Umbilical cord (tissue), 1 donor: ENCODE measurements at regions not wholly inside any gene's neighbourhood (a gene's known extent, or its start where the extent isn't known, plus 50 kb on each side); places are given as distances from the start of the nearest gene placed in this dataset.

Source experiments
- DNase-seq: peaks from one replicate; pipeline ENCODE4 v3.0.0-alpha.2; 2015; ENCODE audit warnings: low spot score

GRCh38 chr2:21947046-21947445, 823.3 kb downstream of the TDRD15 start:
- no peak for DNase-seq

DNA sequence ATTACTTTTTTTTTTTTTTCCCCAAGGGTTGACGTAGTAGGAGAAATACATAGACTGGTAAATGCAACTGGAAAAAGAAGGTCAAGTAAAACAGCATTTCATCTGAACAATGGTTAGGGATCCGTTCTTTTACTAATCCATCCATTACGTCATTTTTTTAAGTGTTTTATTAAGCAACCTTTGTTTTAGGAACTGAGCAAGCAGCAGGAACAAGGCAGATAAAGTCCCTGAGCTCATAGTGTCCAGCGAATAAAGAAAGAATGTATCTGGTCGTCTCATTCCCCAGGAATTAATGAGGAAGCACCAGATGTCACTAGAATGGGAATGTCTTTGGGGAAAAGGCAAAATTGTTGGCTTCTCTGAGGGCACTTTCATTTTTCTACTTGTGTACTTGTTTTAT, 842.4 kb downstream of the TDRD15 start:
- peak; percentile 14 for DNase-seq

GRCh38 chr2:21970971-21971370, 847.2 kb downstream of the TDRD15 start:
- no peak for DNase-seq

DNA sequence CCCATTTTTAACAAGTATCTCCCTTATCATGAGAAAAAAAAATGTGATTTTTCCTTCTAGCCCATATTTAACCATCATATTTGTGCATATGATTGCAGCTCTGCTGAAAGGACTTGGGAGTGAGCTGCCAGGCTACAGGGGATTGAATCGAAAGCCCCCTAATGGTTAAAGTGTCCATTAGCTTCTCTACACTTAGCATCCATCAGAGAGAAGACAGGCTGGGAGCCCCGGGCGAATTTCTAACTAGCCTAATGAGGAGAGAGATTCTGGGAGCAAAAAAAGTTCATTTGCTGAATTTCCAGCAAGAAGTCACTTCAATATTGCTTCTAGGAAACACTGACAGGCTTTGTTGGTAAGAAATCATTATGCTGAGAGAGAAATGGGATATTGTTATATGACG, 848.8 kb downstream of the TDRD15 start:
- DNase-seq = no peak

DNA sequence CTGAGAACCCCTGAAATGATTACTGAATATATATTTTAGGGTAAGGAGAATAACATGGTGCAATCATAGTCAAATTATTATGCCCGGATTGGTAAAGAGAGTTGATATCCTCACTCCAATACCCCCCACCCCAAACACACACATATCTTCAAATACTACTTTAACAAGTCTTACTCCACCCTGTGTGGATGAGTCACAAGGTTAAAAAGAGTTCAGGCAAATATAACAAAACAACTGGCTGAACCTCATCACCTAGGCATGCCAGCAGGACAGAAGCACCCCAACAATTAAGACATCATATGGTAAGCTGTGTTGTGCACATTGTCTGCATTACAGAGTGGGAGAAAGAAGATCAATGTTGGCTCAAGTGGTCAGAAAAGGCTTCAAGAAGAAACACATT, 857.4 kb downstream of the TDRD15 start:
- peak; percentile 11 for DNase-seq

GRCh38 chr2:21993002-21993401, 869.2 kb downstream of the TDRD15 start:
- no peak for DNase-seq

GRCh38 chr2:21996339-21996738, 872.6 kb downstream of the TDRD15 start:
- DNase-seq = no peak

DNA sequence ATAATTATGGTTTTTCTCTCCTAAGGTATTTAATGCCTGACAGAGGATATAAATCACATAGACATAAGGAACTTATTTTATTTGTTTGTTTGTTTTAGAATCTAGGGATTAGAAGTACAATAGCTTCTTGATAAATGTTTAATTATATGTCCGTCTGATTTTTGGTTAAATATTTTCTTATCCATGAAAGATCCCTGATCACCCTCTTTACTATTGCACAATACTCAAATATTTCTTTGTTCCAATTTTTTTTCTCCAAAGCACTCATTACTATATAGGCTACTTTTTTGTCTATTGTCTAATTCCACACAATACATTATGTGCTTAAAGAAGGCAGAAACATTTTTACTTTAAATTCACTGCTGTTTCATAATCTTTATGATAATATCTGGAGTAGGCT, 875.8 kb downstream of the TDRD15 start:
- DNase-seq = no peak

DNA sequence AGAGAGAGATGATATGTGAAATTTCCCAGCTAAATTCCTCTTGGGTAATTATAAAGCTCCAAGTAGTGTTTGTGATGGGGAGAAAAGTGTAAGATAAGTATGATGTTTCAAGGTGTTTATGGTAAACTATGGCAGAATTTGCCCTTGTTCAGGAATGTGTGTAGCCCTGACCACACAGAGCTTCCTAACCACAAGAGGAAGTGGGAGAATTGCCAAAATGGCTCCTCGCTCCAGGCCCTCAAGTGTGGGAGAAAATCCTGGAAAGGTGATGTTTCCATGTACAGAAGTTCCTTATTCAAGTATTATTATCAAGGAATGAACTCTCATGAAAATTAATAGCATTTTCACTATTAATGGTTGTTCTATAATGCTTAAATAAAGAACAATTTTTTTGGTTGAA, 878.3 kb downstream of the TDRD15 start:
- no peak for DNase-seq

DNA sequence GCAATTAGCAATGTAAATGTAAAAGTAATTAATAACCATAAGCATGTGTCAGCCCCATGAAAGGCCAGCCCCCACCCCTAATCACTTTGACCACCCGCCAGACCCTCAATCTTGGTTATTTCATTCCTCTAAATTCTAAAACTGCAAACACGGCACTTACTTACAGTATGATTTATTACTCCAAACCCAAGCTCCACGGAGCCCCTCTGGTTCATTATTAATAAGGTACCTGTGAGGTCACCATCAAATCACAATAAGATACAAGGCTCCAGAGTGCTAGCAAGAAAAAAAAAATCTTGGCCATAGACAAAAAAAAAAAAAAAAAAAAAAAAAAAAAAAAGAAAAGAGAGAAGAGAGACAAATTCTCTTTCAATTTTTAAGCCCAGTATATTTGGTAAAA, 879.5 kb downstream of the TDRD15 start:
- no peak for DNase-seq

GRCh38 chr2:22011048-22011447, 887.3 kb downstream of the TDRD15 start:
- DNase-seq = no peak

- no peak for DNase-seq
Observed at GRCh38 chr2:22020091-22020742, 896.4 kb downstream of the TDRD15 start.

DNA sequence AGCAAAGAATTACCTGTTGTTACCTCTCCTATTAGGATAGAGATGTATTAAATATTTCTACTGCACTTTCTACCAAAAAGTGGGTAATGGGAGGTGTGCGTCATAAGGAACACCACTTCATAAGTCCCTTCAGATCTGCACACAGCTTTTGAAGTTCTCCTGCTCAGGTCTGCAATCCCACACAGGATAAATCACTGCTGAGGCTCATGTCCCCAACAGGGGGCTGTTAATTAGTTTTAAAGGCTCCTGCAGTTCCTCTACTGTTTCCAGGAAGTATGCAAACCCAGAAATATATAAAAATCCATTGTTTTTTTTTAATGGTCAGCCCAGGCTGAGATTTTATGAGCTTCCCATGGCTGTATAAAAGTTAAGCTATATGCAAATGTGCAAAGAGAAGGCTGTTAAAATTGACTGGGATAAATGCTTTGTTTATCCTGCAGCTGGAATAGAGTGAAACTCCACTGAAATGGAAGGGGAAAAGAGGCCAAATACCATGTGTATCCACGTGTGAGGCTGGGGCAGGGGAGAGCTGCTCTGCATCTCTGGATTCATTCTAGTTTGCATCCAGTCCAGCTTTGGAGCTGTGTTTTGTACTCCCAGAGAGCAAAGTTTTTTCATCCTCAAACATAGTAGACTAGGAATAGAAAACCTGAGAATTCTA, 903.7 kb downstream of the TDRD15 start:
- DNase-seq = peak; percentile 2

- DNase-seq = peak; percentile 83
Observed at GRCh38 chr2:22035361-22035830, 911.6 kb downstream of the TDRD15 start.

- peak; percentile 67 for DNase-seq
Observed at GRCh38 chr2:22037274-22037673, 913.5 kb downstream of the TDRD15 start.

DNA sequence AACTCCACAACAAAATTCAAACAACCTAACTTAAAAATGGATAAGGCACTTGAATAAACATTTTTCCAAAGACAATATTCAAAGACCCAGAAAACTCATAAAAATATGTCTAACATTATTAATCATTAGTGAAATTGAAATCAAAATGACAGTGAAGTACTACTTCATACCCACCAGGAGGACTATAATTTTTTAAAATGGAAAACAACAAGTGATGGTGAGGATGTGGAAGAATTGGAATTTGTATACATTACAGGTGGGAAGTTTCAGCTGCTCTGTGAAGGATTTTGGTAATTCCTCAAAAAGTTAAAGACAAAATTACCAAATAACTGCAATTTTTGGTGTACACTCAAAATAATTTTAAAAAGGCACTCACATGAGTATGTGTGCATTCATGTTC, 920.0 kb downstream of the TDRD15 start:
- DNase-seq = no peak

DNA sequence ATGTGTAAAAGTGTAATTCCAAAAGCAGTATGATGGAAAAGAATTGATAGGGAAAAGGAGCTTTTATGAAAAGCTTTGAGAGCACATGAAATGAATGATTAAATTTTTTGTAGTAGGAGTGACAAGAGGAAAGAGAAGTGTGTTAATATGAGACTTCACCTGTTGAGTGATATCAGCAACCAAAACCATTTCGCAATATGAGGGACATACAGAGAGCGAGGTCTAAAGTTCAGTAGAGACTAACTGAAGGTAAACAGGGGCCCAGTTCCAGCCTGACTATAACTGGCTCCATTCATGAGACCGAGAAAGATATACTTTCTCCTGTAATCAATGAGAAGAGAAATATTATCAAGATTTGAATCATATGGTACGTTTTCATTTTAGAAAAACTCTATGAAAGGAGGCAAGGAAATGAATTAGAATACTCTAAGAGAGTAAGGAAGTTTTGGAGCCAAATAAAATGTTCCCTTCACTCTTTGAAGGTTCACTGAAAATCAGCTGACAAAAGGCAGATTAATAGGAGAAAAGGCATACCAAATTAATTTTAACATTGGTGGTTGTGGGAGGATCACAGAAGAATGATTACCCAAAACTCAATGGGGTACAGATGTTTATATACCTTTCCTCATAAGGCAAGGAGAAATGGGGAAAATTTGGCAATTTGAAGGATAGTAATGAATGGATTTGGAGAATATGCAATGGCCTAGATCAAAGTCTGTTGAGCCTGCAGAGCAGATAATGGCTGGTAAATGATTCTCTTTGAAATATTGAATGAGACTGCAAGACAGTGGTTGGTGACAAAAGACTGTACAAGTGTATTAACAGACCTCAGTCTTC, 932.2 kb downstream of the TDRD15 start:
- DNase-seq = no peak

GRCh38 chr2:22056621-22057132, 932.9 kb downstream of the TDRD15 start:
- DNase-seq = no peak

GRCh38 chr2:22062679-22063078, 938.9 kb downstream of the TDRD15 start:
- no peak for DNase-seq

GRCh38 chr2:22076454-22076853, 952.7 kb downstream of the TDRD15 start:
- no peak for DNase-seq

- no peak for DNase-seq
Observed at GRCh38 chr2:22078701-22079100, 954.9 kb downstream of the TDRD15 start.

GRCh38 chr2:22079583-22079982, 955.8 kb downstream of the TDRD15 start:
- DNase-seq = no peak
